GM23248 (cell line): ENCODE measurements at regions not wholly inside any gene's neighbourhood (a gene's known extent, or its start where the extent isn't known, plus 50 kb on each side); places are given as distances from the start of the nearest gene placed in this dataset.

Experiments used
- EZH2 ChIP-seq: fragments of 200-600 bp; sonication (generic); IDR thresholded peaks from 2 replicates; pipeline ENCODE4 v1.6.1; 2018; ENCODE audit warnings: antibody characterized with exemption, mild to moderate bottlenecking; ENCODE audit not compliant: insufficient read depth, poor library complexity, severe bottlenecking
- EZH2phosphoT487 ChIP-seq: fragments of 200-600 bp; sonication (generic); IDR thresholded peaks from 2 replicates; pipeline ENCODE4 v1.6.1; 2018; ENCODE audit warnings: antibody characterized with exemption, moderate library complexity, mild to moderate bottlenecking, low read depth; ENCODE audit not compliant: insufficient read depth

DNA sequence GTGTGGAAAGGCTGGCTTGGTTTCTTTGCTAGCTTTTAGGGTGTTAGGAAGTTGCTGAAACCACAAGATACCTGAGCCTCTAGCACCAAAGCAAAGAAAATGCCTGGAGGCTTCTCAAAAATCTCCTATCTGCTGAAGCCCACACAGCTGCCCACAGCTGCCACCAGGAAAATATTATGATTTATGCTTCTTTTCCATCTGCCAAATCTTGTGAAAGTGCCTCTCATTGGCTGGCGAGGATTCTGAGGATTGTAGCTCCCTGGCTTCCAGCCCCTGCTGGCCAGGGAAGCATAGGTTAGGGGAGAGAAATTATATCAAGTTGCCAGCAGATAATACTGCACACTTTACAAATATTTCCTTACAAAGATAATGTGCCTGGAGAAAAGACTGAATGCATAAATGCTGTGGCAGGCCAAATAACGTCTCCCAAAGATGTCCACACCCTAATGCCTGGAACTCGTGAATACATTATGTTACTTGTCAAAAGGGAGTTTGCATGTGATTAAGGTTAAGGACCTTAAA is 98.4 kb downstream of the MRPL14 start:
- no peak for TF ChIP-seq EZH2
- no peak for TF ChIP-seq EZH2phosphoT487
